Endometrial microvascular endothelial cells (primary cell): ENCODE measurements at regions not wholly inside any gene's neighbourhood (a gene's known extent, or its start where the extent isn't known, plus 50 kb on each side); places are given as distances from the start of the nearest gene placed in this dataset.

Experiments used
- in situ Hi-C: cut with HindIII; loops from 2 replicates; pipeline ENCODE4 v1.10.0; 2017; ENCODE audit warnings: low sequenced_read_pairs, low pct_unique_long_range_greater_than_20kb; ENCODE audit errors: inconsistent ontology term

GRCh38 chr2:157158111-157158510 is 99.4 kb upstream of the GALNT5 start:
- in situ Hi-C loops, result loop anchor here (25.0 kb wide), 1 partner anchor 821 kb away; the partner anchor contains the start of gene NR4A2

DNA sequence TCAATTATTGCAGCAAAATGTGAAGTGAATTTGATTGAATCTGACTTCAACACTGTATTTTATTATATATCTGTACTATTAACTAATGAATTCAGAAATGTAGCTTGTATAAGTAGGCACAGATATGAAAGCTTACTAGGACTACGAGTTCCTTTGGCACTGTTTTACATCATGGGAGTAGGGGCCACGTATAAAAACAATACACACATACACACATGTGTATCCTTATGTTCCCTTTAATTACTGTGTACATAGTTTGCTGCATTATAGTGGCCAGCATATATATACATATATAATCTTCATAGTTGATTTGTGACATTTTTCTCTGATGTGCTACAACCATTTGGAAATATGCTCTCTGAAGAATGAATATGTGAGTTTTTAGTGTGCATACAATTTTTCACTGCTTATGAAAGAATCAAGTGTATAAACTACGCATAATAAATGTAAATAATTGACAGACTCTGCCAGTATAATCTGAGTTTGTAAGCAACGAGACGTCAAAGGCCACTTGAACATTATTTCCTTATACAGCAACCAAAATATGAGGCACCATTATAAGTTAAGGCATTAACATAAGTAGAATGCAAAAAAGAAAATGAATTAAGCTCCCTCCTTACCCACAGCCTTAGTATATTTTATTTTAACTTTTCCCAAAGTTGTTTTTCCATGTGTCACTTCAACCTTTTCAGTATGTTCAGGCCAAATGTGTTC is 98.1 kb upstream of the GALNT5 start:
- in situ Hi-C loops, result loop anchor here (25.0 kb wide), 1 partner anchor 822 kb away; the partner anchor contains the start of gene NR4A2

- in situ Hi-C loops, result loop anchor here (25.0 kb wide), 1 partner anchor 823 kb away; the partner anchor contains the start of gene NR4A2
These were observed 97.4 kb upstream of the GALNT5 start for GRCh38 chr2:157160111-157160510.

DNA sequence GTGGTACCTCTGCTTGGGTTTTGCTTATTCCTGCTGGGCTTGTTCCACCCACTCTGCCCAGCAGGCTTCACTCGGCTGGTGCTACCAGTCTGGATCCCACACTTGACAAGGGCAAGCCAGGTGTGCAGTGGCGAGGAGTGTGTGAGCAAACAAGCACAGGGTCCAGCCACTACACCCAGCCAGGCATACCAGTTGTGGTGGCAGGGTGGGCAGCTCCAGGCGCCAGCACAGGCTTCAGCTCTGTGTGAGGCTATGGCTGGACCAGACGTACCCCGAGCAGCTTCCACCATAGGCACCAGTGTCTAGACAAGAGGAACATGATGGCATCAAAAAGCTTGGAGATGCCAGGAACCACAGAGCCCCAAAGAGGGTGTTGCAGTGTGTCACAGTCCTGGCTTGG is 93.1 kb upstream of the GALNT5 start:
- in situ Hi-C loops, result loop anchor here (25.0 kb wide), 1 partner anchor 827 kb away; the partner anchor contains the start of gene NR4A2

DNA sequence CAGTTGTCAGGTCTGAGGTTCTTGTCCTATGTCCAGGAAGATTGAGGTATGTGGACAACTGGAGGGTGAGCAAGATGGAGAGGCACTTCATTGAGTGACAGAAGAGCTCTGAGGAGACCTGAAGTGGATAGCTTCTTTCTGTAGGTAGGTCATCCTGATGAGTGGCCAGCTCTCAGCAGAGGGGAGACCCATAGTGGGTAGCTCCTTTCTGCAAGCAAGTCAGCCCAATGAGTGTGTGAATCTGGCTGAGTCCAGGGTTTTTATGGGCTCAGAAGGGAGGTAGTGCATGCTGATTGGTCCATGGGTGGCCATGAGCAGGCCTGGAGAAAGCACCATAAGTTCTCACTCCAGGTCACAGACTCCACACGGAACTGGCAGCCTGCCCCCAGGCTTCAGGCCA is 92.6 kb upstream of the GALNT5 start:
- in situ Hi-C loops, result loop anchor here (25.0 kb wide), 1 partner anchor 828 kb away; the partner anchor contains the start of gene NR4A2

GRCh38 chr2:157168501-157168900 is 89.0 kb upstream of the GALNT5 start:
- in situ Hi-C loops, result loop anchor here (25.0 kb wide), 1 partner anchor 831 kb away; the partner anchor contains the start of gene NR4A2

DNA sequence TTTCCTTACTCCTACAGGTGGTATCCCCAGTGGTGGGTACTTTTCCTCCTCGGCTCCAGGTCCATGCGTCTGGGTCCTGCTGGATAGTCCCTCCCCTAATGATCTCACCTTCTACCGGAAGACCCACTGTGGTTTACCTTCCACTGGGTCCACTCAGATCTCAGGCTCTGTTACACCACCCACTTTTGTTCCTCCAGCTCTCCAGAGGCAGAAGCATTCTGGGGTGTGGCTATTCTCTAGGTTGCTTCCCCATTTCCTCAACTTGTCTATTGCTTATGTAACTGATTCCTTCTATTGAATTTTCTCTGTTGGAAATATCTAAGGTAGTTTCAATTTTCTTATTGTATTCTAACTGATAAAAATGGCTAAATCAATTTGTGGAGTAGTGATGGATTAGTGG is 87.6 kb upstream of the GALNT5 start:
- in situ Hi-C loops, result loop anchor here (25.0 kb wide), 1 partner anchor 833 kb away; the partner anchor contains the start of gene NR4A2

DNA sequence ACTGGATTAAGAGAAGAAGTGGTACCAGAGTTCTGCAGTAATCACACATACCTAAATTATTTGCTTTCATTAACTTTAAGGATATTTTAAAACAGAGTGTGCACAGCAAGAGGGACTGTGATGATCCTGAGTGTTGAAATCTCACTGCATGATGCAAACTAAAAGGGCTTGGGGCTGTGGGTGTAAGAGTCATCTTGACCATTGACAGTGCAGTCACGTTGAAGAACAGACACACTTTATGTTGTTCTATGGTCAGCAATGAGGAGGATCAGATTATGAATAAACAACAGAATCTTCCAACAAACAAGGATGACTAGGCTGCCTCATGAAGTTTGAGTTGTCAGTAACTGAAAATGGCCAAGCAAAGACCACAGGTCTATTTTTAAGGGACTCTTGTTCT is 87.2 kb upstream of the GALNT5 start:
- in situ Hi-C loops, result loop anchor here (25.0 kb wide), 1 partner anchor 833 kb away; the partner anchor contains the start of gene NR4A2

DNA sequence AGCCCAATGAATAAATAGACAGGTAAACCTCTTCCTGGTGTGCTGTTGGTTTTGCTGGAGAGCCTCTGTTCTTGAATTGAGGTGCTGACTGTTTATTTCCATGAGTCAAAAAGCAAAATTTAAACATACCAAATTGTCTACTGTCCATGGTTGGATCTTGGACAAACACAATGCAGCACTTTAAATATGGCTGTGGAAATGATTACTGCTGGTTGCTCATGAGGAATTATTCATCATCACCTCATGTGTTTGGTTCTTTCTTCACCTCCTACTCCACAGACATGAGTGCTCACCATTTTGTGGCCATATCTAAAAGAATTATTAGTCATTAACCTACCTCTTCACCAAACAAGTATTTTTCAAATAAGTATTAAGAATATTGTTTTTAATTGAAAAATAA is 85.3 kb upstream of the GALNT5 start:
- in situ Hi-C loops, result loop anchor here (25.0 kb wide), 1 partner anchor 835 kb away; the partner anchor contains the start of gene NR4A2

GRCh38 chr2:157172866-157173578 is 84.5 kb upstream of the GALNT5 start:
- in situ Hi-C loops, result loop anchor here (25.0 kb wide), 1 partner anchor 836 kb away; the partner anchor contains the start of gene NR4A2

DNA sequence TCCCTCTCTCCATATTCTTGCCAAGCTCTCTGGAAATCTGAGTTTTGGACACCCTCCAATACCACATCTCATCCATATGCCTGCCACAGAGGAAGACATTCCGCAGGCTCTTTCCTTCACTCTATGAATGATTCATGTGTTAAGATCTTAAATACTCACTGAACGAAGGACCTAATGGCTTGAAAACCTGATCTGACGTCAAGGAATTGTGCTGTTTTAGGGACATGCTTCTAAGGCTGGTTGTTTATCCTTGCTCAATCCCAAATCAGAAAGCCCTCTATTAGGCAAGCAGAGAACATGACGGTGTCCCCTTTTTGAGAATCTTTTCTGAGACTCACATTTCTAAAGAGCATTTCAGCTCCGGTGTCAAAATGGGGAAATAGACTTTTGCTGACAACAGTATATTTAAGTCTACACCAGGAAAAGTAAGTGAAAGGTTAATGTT is 83.7 kb upstream of the GALNT5 start:
- in situ Hi-C loops, result loop anchor here (25.0 kb wide), 1 partner anchor 836 kb away; the partner anchor contains the start of gene NR4A2

- in situ Hi-C loops, result loop anchor here (25.0 kb wide), 1 partner anchor 837 kb away; the partner anchor contains the start of gene NR4A2
These were observed 83.2 kb upstream of the GALNT5 start for GRCh38 chr2:157174321-157174720.

- in situ Hi-C loops, result no loop called here
These were observed 80.9 kb upstream of the GALNT5 start for GRCh38 chr2:157176602-157177001.

- in situ Hi-C loops, result no loop called here
These were observed 78.6 kb upstream of the GALNT5 start for GRCh38 chr2:157178874-157179273.

GRCh38 chr2:157179324-157180105 is 78.0 kb upstream of the GALNT5 start:
- in situ Hi-C loops, result no loop called here

DNA sequence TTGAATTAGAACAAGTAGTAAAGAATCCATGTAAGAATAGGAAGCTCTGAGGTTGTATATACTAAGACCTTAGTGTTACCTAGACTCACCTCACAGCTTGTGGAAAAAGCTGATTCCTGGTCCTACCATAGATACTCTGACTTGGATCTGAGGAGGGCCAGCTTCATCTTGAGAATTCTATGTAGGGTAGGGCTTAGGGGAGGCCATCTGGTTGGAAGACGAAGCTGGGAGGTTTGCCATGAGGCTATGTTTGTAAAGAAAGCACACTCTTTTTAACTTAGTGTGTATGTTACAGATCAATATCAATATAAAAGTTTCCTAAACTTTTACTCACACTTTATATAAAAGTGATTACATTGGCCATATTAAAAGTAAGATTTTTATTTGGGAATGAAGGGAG is 77.1 kb upstream of the GALNT5 start:
- in situ Hi-C loops, result no loop called here

GRCh38 chr2:157181234-157181633 is 76.3 kb upstream of the GALNT5 start:
- in situ Hi-C loops, result no loop called here

- in situ Hi-C loops, result no loop called here
These were observed 75.2 kb upstream of the GALNT5 start for GRCh38 chr2:157182204-157182709.
